GM19438 (cell line): ENCODE measurements at regions not wholly inside any gene's neighbourhood (a gene's known extent, or its start where the extent isn't known, plus 50 kb on each side); places are given as distances from the start of the nearest gene placed in this dataset.

Source experiments
- ATAC-seq: cut with Tn5 transposase; IDR thresholded peaks from one replicate; pipeline ENCODE4 v1.9.1; 2021; ENCODE audit warnings: low read depth; ENCODE audit not compliant: unreplicated experiment

DNA sequence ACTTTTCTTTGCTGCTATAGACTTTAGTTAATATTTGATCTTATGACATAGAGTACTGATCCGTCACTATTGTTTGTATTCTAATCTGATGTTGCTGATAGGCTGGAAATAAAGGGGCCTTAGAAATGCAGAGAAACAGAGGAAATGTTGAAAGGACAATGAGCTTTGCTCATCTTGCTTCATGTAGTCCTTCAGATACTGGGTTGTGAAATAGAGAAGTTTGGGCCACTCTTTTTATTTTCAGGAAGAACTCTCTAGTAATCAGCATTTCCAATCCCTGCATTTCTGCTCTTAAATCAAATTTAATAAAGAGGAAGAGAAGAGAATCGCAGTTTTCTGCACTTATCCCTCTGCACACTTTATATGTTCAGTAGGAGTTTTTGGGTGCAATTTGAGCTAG, 192.8 kb upstream of the THBS1 start:
- ATAC-seq: no peak

DNA sequence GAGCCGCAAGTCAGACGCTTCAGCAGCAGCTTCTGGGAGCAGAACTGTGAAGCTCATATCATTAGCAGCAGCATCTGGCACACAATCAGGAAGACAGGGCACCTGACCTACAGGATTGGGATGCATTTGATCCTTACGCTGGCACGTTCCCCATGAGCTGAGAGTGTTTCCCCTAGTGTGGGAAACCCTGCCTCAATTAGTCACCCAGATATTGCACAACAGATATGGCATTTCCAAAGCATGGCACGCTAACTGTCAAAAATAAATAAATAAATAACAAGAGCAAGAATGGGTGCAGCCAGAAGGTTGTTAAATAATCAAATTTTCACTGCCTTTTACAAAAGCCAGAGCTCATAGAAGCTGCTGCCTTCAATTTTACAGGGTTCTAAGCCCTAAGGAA, 189.6 kb upstream of the THBS1 start:
- ATAC-seq: no peak

DNA sequence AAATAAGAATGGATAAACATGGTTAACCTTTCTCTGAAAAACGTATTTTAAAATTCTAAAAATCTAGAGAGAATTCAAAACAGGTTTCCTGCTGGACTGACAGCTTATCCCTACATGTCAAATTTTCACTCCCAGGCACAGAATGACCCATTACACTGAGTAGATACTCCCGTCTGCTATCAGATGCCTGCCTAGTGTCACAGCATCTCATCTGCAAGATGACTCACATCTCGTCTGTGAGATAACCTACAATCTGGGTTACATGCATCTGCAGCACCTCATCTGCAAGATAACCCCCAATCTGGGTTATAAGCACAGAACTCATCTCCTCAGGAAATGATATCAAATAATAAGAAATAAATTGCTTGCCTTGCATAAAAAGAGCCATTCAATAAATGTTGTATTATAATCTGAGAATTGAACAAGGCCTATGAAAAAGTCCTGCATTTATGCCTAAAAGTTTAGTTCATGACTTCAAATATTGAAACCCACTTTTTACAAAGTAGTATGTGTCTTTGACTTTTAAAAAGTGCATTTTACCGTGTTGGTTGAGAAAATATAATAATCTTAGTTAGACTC, 188.3 kb upstream of the THBS1 start:
- no peak for ATAC-seq

DNA sequence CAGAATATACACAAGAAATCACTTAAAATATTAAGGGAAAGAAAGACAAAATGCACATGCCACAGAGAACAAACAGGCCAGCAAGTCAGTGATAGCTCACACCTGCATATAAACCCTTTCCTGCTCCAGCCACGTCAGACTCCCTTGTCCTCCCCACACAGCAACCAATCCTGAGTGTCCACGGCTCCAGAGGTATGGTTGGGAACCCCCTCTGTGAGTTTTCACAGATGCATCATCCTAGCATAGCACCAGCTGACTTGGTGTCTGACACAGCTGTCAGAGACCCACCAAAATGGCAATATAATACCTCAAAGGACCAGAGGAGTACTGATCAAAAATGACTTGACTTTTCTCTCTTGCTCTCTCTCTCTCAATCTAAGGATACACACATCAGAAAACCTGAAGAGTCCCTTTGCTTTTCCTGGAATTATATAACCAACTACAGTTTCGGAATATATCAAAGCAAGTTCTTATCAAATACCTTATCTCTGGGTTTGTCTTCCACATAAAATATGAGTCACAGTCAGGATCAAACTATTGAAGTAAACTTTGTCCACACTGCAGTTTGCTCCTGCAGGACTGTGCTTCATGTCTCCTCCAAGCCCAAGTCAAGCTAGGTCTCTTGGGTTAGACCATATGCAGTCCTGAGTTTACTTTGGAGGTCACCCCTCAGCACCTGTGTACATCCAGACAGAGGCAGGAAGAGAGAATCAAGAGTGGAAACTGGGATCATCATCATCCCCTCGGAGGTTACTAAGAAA, 187.1 kb upstream of the THBS1 start:
- ATAC-seq: no peak

DNA sequence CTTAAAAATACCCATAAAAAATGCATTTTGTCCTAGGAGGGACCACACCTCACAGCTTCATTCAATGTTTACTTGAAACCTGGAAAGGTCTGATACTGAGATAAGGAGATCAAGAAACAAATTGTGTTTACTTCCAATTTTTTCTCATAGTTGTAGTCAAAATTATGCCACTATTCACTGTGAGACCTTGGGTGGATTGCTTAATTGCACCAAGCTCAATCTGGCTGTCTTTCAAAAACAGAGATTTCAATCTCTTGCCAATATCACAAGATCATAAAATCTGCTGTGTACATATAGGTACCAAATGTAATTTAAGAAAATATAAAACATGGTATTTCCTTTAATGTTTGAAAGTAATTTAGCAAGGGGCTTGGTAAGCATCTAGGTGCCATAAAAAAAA, 186.4 kb upstream of the THBS1 start:
- no peak for ATAC-seq

DNA sequence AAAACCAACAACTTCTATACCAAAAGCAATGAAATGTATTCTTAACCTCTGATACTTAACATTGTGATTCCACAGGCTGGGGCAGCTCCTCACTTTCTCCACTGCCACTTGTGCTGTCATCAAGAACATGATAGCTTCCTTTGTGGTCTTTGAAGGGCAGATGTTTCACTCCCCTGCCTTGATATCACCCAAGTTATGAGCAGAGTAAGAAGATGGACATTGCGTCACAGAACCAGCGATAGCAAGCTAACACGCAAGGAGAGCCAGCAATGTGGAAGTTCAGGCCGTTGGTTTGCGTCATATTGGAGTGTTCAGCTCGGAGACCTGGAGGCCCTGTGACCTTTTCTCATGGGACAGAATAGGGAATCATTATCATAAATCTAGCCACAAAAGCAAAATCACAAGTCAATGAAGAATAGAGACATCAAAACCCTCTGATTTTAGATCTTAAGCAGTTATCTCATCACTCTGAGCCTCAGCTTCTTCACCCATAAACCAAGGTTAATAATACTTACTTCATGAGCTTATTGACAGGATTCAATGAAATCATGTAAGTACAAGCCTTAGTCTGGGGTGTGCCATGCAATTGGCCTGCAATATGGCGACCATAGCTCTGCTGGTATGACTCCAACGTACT, 183.8 kb upstream of the THBS1 start:
- no peak for ATAC-seq

DNA sequence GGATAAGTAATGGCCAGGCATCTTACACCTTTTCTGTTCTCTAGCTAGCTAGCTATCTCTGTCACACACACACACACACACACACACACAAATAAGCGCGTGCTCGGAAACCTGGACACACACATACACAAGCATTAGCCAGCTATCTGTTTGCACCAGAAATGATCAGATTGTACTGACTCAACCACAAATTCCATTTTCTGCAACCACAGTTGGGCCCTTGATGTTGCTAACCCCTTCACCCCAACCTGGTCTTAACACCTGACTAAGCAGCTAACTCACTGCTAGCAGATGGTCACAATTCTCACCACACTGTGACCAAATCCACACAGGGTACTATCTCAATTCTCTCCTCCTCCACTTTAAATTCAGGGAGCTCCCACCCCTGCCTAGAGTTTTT, 183.0 kb upstream of the THBS1 start:
- peak; percentile 68 for ATAC-seq

DNA sequence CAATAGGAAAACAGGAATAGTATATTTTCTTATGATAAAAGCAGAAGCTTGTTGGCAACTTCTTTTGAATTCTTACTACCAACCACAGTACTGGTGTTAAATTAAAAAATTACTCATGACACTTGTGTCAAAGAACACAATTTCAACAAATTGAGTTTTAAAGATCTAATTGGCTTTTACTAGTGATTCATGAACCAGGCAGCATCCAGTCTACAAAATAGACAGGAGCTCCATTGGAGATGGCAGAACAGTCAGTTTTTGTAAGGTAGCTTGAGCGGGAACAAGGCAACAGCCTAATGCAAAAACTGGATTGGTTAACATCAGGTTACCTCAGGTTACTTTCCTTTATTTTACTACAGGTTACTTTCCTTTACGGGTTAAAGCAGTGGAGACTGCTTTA, 181.3 kb upstream of the THBS1 start:
- no peak for ATAC-seq

DNA sequence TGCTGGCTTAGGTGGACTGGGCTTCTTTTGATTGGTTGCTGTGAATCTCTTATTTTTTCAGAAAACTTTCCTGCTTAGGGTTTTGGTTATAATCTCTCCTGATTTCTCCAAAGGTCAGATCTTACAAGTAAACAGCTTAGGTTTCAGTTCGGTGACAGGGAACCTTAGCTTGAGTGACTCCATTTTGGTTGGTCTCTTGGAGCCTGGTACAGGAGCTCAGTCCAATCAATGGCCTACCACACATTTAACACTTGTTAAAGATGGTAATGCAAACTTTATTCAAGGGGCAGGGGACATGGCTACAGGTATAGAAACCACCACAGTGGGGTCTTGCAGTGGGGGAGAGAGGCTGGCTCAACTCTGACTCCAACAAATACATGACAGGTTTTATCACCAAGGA, 180.9 kb upstream of the THBS1 start:
- ATAC-seq: no peak

DNA sequence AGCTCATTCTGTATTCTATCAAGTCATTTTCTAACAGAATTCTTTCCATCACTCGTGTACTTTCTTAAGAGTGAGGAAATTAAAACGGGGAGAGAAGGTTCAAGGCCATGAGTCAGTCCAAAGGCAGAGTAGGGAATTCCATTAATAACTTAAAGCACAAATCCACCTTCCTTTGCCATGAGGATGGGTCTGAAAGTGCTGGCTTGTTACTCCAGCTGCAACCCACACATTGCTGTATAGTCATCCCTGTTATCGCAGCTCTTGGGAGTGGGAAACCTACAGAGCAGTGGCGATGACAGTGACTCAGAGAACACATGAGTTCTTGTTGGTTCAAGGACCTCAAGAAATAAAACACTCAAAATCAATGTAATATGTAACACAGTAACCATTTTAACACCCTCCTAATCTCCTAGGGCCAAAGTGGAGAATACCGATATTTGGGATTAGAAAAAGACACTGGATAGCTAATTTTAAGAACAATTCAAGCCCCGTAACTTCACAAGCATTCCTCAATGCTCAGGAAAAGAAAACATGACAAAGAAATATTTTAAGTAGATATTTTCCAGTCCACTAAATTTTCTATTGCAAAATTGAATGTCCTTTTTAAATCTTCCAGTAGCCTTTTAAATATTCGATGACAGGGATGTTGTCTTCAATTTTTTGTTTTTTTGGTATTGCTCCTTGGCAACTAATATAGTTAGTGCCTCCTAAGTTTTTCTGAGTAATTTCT, 179.9 kb upstream of the THBS1 start:
- no peak for ATAC-seq

DNA sequence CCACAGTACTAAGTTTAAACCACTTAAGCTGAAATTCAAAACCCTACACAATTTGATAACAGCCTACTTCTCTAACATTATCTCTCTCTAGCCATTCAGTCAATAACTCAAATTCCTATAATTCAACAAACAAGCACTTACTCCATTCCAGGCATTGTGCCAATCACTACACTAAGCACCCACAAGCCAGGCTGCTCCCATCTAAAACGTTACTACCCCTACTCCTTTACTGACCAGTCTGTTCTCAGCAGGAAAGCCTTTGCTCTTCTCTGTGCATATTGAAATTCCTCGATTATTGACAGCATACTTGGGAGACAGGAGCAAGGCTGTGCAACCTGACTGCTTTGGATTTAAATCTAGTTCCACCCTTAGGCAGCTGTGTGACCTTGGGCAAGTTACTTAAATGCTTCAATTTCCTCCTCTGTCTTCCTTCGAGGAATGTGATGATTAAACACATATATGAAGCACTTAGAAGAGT, 177.2 kb upstream of the THBS1 start:
- no peak for ATAC-seq

DNA sequence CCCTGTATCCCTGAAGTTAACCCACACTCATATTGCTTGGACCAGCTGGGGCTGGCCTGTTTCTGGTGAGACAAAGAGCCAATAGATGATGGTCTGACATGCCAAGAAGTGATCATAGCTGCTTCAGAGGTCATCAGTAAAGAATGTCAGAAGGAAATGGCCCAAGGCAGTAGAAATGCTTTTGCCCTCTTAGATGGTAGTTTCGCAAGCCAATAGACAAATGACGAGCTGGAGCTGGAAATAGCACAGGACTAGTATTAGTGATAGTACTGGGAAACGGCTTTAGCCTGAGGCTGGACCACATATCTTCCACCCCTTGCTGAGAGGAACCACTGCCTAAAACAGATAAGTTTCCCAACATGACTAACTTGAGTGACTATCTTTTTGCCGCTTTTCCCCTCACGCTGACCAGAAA, 176.1 kb upstream of the THBS1 start:
- ATAC-seq: no peak

DNA sequence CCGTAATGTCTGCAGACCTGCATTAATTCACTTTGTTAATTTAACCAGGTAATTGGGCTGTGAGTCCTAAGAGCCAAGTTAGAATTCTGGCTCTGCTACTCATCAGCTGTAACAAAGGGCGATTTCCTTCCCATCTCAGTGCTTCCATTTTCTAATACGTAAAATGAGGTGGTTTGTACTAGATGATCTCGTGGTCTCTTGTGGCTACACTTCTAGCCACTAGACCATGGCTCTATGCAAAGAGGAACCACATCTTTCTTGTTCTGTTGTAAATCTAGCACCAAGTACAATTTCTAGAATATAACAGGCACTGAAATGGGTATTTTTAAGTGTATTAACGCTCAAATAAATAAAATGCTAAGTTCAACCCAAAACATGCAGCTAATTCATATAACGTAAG, 174.4 kb upstream of the THBS1 start:
- ATAC-seq: no peak

DNA sequence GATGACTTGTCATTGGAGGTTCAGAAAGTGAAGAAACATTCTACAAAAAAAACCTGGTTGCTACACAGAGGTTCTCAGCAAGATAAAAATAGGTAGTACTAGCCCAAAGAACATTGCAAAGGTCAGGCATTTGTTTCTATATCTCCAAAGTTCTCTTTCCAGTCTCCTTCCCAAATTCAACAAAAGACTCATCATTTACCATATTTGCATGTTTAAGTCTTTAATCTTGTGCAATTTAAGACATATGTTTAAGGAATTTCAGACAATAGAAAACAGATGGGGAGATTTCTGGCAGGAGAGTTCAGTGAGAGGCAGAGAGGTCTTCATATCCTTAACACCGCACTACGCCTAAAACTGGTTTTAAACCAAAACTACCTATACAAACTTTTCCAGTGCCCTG, 173.8 kb upstream of the THBS1 start:
- no peak for ATAC-seq

DNA sequence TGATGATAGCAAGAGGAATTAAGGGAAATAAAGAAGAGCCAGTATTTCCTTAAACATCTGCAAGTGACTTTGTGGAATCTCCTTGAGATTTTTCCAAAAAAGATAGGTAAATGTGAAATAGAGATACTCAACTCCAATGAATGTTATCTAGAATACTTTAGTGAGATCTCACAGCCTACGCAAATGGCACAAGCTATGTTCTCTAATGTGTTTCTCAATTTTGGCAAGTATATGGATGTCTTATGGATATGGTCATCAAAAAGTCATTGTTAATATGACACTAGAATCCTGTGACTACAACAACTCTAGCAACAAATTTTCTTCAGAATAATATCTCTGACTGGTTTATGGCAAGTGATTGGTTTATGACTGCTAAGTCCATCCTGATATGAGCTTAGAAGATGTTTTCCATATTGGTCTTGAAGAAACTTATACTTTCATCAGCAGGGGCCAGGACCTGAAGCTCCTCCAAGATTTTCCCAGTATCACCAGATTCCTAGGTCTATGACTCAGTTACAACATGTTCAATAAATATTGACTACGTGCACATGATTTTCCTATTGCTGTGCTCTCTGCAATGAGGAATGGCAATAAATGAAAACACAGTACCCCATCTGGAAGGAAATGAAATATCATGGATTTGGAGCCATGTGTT, 170.9 kb upstream of the THBS1 start:
- ATAC-seq: no peak

DNA sequence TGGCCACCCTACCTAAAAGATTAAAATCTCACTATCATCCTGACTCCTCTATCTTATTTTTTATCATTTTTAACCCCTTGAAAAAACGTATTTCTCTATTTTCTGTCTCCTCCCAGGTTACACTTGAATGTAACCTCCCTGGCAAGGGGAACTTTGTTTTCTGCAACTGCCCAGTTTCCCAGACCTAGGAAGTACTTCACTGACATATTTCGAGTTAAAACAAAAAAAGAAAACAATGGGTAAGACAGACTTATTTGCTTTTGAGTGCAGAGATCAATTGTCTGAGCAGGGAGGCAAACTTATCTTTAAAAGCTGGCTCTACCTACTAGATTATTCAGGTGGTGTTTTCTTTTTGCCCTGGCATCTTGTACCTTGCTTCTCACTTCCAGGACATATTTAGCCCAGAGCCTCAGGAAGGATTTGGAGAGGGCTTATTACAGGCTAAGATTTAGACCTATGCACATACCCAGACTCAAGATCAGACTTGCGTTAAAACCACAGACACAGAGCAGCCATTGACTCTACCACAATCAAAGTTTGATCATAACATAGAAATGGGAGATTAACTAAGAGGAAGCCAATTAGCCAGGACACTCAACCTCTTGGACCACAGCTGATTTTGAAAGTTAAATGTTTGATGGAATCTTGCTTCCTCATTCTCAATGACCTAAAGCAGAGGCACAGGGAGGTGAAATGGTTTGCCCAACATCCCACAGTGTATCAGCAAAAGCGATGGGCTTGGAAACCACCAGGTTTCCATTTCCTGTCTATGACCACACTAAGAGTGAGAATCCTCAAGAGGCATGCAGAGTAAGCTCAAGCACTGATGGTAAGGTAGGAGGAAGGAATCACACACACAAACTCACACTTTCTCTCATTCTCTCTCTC, 169.5 kb upstream of the THBS1 start:
- ATAC-seq: peak; percentile 96

DNA sequence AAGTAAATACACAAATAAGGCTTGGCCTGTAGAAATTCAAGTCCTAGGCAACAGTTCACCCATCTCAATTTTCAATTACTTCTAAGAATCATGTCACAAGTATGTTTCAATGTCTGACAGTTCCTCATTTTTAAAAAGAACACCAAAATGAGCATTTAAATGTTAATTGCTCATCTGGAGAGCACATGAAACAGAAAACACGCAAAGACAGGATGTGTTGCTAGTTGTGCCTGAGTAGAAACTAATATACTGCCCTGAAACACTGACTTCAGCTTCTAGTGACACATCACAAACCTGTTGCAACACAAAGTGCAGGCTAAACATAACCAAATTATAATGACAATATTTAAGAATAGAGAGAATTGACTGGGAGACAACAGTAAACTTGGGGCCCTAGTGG, 167.3 kb upstream of the THBS1 start:
- ATAC-seq: no peak

DNA sequence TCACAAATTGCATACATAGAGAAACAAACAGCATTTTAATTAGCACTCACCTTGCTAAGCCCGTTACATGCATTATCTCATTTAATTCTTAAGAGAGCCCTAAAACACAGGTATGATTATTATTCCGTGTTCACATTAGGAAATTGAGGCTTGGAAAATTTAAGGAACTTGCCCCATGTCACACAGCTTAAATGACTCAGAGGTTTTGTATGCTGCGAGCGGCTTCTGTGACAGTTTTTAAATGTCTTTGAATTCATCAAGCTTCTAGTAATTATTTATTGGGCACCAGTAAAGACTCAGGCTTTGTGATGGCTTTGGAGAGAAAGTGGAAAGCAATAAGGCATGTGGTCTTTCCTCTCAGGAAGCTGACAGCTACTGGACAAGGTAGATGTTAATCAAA, 166.7 kb upstream of the THBS1 start:
- ATAC-seq: no peak

DNA sequence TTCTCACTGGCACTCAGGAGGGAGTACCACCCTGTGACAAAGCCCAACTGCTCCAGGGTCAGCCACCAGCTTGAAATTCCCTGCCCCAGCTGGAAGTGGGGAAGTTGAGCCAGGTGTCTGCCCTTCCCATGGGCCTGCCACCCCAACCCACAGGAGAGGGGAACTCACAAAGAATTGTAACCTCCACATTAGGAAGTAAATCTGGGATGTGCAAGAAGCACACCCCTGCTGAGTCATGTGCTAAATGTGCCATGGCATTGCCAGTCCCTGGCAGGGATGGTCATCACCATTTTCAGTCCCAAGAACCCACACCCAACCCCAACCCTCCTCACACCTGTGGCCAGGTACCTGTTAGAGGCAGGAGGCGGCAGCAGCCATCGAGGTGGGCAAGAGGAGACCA, 165.2 kb upstream of the THBS1 start:
- ATAC-seq: no peak

DNA sequence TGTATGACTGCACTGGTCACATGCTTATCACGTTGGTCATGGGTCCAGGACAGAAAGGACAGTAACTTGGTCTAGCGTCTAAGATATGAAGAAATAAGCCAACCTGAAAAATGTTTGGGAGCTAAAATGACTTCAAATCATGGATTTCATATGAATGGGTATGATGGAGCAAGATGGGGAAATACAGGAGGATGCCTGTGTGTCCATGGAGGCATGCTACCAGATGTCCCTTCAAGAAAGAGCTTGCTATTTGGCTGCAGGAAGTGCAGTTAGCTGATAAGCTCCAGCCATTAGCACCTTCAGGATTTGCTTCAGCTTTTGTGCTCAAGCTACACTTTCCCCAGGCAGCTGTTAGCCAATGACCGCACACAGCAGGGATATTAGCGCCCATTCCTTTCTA, 164.6 kb upstream of the THBS1 start:
- ATAC-seq: no peak
